Kidney (tissue), 13 donors: ENCODE measurements at regions not wholly inside any gene's neighbourhood (a gene's known extent, or its start where the extent isn't known, plus 50 kb on each side); places are given as distances from the start of the nearest gene placed in this dataset.
A peak's percentile ranks its signal among the peaks of the same experiment; 100 is the strongest.

Experiments
- DNase-seq, 5 donors: peaks; one replicate each; pipeline ENCODE4 v3.0.0-alpha.2; 2013 to 2020
- FAIRE-seq: peaks from 2 replicates; lab custom pipeline; 2012; peaks lifted over from hg19 to GRCh38; lab: Jason Lieb, UNC
- H3K27ac ChIP-seq, 2 donors: one replicate each; pipeline ENCODE4 v1.7.0; 2013; ENCODE audit warnings: low read depth in 2 of 2, low read length in 2 of 2, inconsistent platforms in 1 of 2
- H3K27me3 ChIP-seq: one replicate; pipeline ENCODE4 v1.7.1; 2013; ENCODE audit warnings: low read length, inconsistent platforms; ENCODE audit not compliant: control insufficient read depth, insufficient read depth
- H3K36me3 ChIP-seq, 3 donors: one replicate each; pipeline versions ENCODE4 v1.7.0 to v1.7.1; 2013; ENCODE audit warnings: low read length in 3 of 3, control low read depth in 1 of 3, inconsistent platforms in 1 of 3; ENCODE audit not compliant: insufficient read depth in 3 of 3, control insufficient read depth in 2 of 3
- H3K4me1 ChIP-seq, 3 donors: one replicate each; pipeline versions ENCODE4 v1.7.0 to v1.7.1; 2013; ENCODE audit warnings: low read length in 3 of 3, inconsistent platforms in 1 of 3, low read depth in 1 of 3; ENCODE audit not compliant: control insufficient read depth in 2 of 3, insufficient read depth in 2 of 3
- H3K4me3 ChIP-seq, 3 donors: one replicate each; pipeline versions ENCODE4 v1.7.0 to v1.8.1; 2013; ENCODE audit warnings: low read length in 3 of 3, control low read depth in 1 of 3, inconsistent platforms in 1 of 3
- H3K9ac ChIP-seq, 3 donors: one replicate each; pipeline versions ENCODE4 v1.7.0 to v1.7.1; 2013; ENCODE audit warnings: low read length in 3 of 3, control low read depth in 1 of 3, inconsistent platforms in 1 of 3
- H3K9me3 ChIP-seq, 3 donors: one replicate each; pipeline versions ENCODE4 v1.7.0 to v1.7.1; 2013; ENCODE audit warnings: low read length in 3 of 3, control low read depth in 1 of 3, inconsistent platforms in 1 of 3; ENCODE audit not compliant: control insufficient read depth in 2 of 3, insufficient read depth in 1 of 3
- intact Hi-C: fragments of 100-400 bp; cut with DNase I; formaldehyde crosslinking; loops from one replicate; pipeline ENCODE4 v1.11.1; 2022
- TF ChIP-seq, protein P1 (sequence below): IDR thresholded peaks from 3 replicates; pipeline ENCODE4 v1.5.1; 2012; ENCODE audit warnings: mild to moderate bottlenecking, moderate library complexity, borderline replicate concordance; ENCODE audit not compliant: insufficient read depth; ENCODE audit errors: extremely low read depth
- donor health status: control.
- donor health status: control.
- donor health status: control.
- donor health status: control.
- donor health status: control.
- donor health status: DM: yes; HTN: yes; CAD: no.
- donor health status: Normal renal cell carcinoma (clear cell type).

DNA sequence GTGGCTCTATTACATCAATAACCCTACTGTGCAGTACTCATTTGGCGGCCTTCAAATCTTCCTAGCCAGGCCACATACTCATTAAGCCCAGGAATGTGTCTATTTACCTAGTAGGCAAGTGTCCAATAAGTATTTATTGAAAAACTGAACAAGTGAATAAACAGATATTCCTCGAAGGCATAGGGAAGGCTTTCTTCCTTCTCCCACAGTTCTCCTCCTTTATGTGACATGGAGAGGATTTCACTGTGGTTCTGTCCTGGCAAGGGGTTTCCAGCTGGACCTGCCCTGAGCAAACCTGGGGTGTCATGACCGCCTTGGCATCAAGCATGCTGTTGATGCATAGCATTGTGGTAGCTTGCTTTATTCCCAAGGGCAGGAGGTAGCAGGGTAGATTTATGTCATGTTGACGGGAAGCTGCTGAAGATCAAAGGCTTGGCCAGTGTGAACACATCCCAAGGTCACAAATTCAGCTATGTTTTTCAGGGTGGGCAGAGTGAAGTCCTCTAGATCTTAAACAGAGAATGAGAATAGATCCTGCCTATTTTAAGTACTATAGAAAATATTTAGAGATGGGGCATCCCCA lies 195.1 kb downstream of the INHBA start:
- H3K4me1 ChIP-seq, result peaks cover 0 to 6% (median 0%) of the 10 kb centered on the region in 3 donors
- no peak overlapping the region for H3K9ac ChIP-seq
- intact Hi-C loops, result no loop called here
- H3K27ac ChIP-seq, result no peak overlapping the region
- no peaks in the 10 kb centered on the region for H3K9me3 ChIP-seq
- H3K36me3 ChIP-seq, result no peaks in the 10 kb centered on the region
- no peak overlapping the region for H3K4me3 ChIP-seq
- FAIRE-seq (no peak), DNase-seq (peak in 2 of 5 donors; percentile 19 to 21)
- TF ChIP-seq, protein P1, sequence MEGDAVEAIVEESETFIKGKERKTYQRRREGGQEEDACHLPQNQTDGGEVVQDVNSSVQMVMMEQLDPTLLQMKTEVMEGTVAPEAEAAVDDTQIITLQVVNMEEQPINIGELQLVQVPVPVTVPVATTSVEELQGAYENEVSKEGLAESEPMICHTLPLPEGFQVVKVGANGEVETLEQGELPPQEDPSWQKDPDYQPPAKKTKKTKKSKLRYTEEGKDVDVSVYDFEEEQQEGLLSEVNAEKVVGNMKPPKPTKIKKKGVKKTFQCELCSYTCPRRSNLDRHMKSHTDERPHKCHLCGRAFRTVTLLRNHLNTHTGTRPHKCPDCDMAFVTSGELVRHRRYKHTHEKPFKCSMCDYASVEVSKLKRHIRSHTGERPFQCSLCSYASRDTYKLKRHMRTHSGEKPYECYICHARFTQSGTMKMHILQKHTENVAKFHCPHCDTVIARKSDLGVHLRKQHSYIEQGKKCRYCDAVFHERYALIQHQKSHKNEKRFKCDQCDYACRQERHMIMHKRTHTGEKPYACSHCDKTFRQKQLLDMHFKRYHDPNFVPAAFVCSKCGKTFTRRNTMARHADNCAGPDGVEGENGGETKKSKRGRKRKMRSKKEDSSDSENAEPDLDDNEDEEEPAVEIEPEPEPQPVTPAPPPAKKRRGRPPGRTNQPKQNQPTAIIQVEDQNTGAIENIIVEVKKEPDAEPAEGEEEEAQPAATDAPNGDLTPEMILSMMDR, result no peak
- no peaks in the 10 kb centered on the region for H3K27me3 ChIP-seq

GRCh38 chr7:41504214-41504980 lies 198.5 kb downstream of the INHBA start:
- peaks cover 0 to 5% (median 0%) of the 10 kb centered on the region in 3 donors for H3K4me1 ChIP-seq
- no peak for FAIRE-seq

GRCh38 chr7:41503438-41503837 lies 199.5 kb downstream of the INHBA start:
- Histone ChIP-seq H3K36me3 (no peaks in the 10 kb centered on the region), H3K4me1 (no peaks in the 10 kb centered on the region), H3K9ac (no peak overlapping the region), H3K27ac (no peak overlapping the region), H3K27me3 (no peaks in the 10 kb centered on the region), H3K9me3 (no peaks in the 10 kb centered on the region), H3K4me3 (no peak overlapping the region)
- no peak for FAIRE-seq
- TF ChIP-seq, protein P1, result no peak
- intact Hi-C loops, result no loop called here
- DNase-seq, result no peak

More at GRCh38 chr7:41504214-41504980, 198.5 kb downstream of the INHBA start:
- Histone ChIP-seq H3K27ac (no peak overlapping the region), H3K4me3 (no peak overlapping the region), H3K9ac (no peak overlapping the region), H3K9me3 (no peaks in the 10 kb centered on the region), H3K36me3 (no peaks in the 10 kb centered on the region), H3K27me3 (no peaks in the 10 kb centered on the region)
- DNase-seq, result no peak
- intact Hi-C loops, result no loop called here
- TF ChIP-seq, protein P1, result no peak
